ENCODE measurements at regions not wholly inside any gene's neighbourhood (a gene's known extent, or its start where the extent isn't known, plus 50 kb on each side); places are given as distances from the start of the nearest gene placed in this dataset.

DNA sequence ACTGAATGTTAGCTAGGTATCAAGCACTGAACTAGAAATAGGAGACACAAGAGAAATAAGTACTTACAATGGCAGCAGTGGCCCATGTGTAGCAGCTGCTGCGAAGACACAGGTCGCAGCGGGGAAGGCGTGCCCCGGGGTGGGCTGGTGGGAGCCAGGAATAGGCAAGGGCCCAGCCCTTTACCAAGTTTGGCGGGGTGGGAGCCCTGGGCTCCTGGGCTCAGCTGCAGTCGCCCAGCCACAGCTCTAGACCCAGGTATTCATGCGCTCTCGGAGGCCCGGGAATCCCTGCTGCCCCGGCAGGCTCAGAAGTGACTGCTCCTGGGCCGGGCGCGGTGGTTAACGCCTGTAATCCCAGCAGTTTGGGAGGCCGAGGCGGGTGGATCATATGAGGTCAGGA lies 1287.3 kb downstream of the CNTNAP5 start:
- no peaks in the 10 kb centered on the region for H3K9me3 Mint-ChIP-seq
- no peak overlapping the region for H3K27ac Mint-ChIP-seq
- Histone ChIP-seq H3K9ac (ENCODE audit: extremely low read depth, low read length, poor library complexity, severe bottlenecking) (no peak overlapping the region), H3K27me3 (ENCODE audit: control insufficient read depth, insufficient read depth, low read length, poor library complexity, severe bottlenecking) (no peaks in the 10 kb centered on the region), H3K4me3 (ENCODE audit: low read length) (no peak overlapping the region), H3K9me3 (ENCODE audit: control insufficient read depth, low read length) (no peaks in the 10 kb centered on the region), H3K4me1 (ENCODE audit: control insufficient read depth, insufficient read depth, low read length) (no peaks in the 10 kb centered on the region), H3K27ac (ENCODE audit: low read depth, low read length) (no peak overlapping the region), H3K36me3 (ENCODE audit: control insufficient read depth, insufficient read depth, low read length) (no peaks in the 10 kb centered on the region)
- H3K36me3 Mint-ChIP-seq (ENCODE audit: low read depth), result no peaks in the 10 kb centered on the region
- H3K27me3 Mint-ChIP-seq (ENCODE audit: insufficient read depth), result no peaks in the 10 kb centered on the region
- peaks cover 9% of the 10 kb centered on the region for H3K4me1 Mint-ChIP-seq
- no peak for DNase-seq
- TF ChIP-seq, protein P1, sequence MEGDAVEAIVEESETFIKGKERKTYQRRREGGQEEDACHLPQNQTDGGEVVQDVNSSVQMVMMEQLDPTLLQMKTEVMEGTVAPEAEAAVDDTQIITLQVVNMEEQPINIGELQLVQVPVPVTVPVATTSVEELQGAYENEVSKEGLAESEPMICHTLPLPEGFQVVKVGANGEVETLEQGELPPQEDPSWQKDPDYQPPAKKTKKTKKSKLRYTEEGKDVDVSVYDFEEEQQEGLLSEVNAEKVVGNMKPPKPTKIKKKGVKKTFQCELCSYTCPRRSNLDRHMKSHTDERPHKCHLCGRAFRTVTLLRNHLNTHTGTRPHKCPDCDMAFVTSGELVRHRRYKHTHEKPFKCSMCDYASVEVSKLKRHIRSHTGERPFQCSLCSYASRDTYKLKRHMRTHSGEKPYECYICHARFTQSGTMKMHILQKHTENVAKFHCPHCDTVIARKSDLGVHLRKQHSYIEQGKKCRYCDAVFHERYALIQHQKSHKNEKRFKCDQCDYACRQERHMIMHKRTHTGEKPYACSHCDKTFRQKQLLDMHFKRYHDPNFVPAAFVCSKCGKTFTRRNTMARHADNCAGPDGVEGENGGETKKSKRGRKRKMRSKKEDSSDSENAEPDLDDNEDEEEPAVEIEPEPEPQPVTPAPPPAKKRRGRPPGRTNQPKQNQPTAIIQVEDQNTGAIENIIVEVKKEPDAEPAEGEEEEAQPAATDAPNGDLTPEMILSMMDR (conservative IDR thresholded peaks at IDR 0.05), result no peak
- 95 to 96% methylated on average over 10 to 17 of the region's 17 CpGs for WGBS, 2 experiments (ENCODE audit: insufficient coverage in 1 of 2, insufficient read length in 1 of 2)
- H3K4me3 Mint-ChIP-seq, result no peak overlapping the region

GRCh38 chr2:125313806-125314205 lies 1288.7 kb downstream of the CNTNAP5 start:
- DNase-seq, result peak; percentile 72
- Mint-ChIP-seq H3K27me3 (ENCODE audit: insufficient read depth) (no peaks in the 10 kb centered on the region), H3K4me3 (no peak overlapping the region), H3K36me3 (ENCODE audit: low read depth) (no peaks in the 10 kb centered on the region), H3K9me3 (no peaks in the 10 kb centered on the region), H3K4me1 (peaks cover 9% of the 10 kb centered on the region), H3K27ac (no peak overlapping the region)
- Histone ChIP-seq H3K4me3 (ENCODE audit: low read length) (no peak overlapping the region), H3K36me3 (ENCODE audit: control insufficient read depth, insufficient read depth, low read length) (no peaks in the 10 kb centered on the region), H3K9ac (ENCODE audit: extremely low read depth, low read length, poor library complexity, severe bottlenecking) (no peak overlapping the region), H3K9me3 (ENCODE audit: control insufficient read depth, low read length) (no peaks in the 10 kb centered on the region), H3K27ac (ENCODE audit: low read depth, low read length) (no peak overlapping the region), H3K27me3 (ENCODE audit: control insufficient read depth, insufficient read depth, low read length, poor library complexity, severe bottlenecking) (no peaks in the 10 kb centered on the region), H3K4me1 (ENCODE audit: control insufficient read depth, insufficient read depth, low read length) (no peaks in the 10 kb centered on the region)
- TF ChIP-seq, protein P1 (conservative IDR thresholded peaks at IDR 0.05), result peak; percentile 50
- 87% methylated on average over 1 of the region's 1 CpG; no CpG with 5 or more reads in 1 of the 2 experiments for WGBS, 2 experiments (ENCODE audit: insufficient coverage in 1 of 2, insufficient read length in 1 of 2)

GRCh38 chr2:125318740-125319139 lies 1293.7 kb downstream of the CNTNAP5 start:
- Mint-ChIP-seq H3K4me3 (no peak overlapping the region), H3K9me3 (no peaks in the 10 kb centered on the region), H3K4me1 (no peaks in the 10 kb centered on the region), H3K27ac (no peak overlapping the region), H3K36me3 (ENCODE audit: low read depth) (no peaks in the 10 kb centered on the region), H3K27me3 (ENCODE audit: insufficient read depth) (no peaks in the 10 kb centered on the region)
- Histone ChIP-seq H3K9me3 (ENCODE audit: control insufficient read depth, low read length) (no peaks in the 10 kb centered on the region), H3K27me3 (ENCODE audit: control insufficient read depth, insufficient read depth, low read length, poor library complexity, severe bottlenecking) (no peaks in the 10 kb centered on the region), H3K9ac (ENCODE audit: extremely low read depth, low read length, poor library complexity, severe bottlenecking) (no peak overlapping the region), H3K4me1 (ENCODE audit: control insufficient read depth, insufficient read depth, low read length) (no peaks in the 10 kb centered on the region), H3K36me3 (ENCODE audit: control insufficient read depth, insufficient read depth, low read length) (no peaks in the 10 kb centered on the region), H3K27ac (ENCODE audit: low read depth, low read length) (no peak overlapping the region), H3K4me3 (ENCODE audit: low read length) (no peak overlapping the region)
- no peak for DNase-seq
- WGBS, 2 experiments (ENCODE audit: insufficient coverage in 1 of 2, insufficient read length in 1 of 2), result 95% methylated on average over 2 of the region's 2 CpGs; no CpG with 5 or more reads in 1 of the 2 experiments
- TF ChIP-seq, protein P1 (conservative IDR thresholded peaks at IDR 0.05), result no peak
